NCI-H1105 treated with DMSO at 0.1 percent for 48 hours (cell line): ENCODE measurements at regions not wholly inside any gene's neighbourhood (a gene's known extent, or its start where the extent isn't known, plus 50 kb on each side); places are given as distances from the start of the nearest gene placed in this dataset.
"Not testable (repeated sequence)": the region's sequence is repeated elsewhere in the genome, so short reads cannot be mapped to it uniquely, and the experiment has no call there.

Source experiments
- DNase-seq: peaks from one replicate; lab custom pipeline; 2025; lab: John Stamatoyannopoulos, UW

DNA sequence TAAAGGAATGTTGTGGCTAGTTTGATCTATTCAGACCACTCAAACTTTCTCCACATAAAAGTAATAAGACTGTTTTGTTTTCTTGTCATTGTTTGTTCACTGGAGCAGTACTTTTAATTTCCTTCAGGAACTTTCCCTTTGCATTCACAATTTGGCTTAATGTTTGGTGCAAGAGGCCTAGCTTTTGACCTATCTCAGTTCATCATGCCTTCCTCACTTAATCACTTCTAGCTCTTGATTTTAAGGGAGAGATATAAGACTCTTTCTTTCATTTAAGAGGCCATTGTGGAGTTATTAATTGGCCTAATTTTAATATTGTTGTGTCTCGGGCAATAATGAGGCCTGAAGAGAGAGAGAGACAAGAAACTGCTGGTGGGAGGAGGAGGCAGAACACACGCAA is 371.7 kb upstream of the DEPDC1 start:
- no peak for DNase-seq

GRCh38 chr1:68873144-68873543 is 376.3 kb upstream of the DEPDC1 start:
- no peak for DNase-seq

DNA sequence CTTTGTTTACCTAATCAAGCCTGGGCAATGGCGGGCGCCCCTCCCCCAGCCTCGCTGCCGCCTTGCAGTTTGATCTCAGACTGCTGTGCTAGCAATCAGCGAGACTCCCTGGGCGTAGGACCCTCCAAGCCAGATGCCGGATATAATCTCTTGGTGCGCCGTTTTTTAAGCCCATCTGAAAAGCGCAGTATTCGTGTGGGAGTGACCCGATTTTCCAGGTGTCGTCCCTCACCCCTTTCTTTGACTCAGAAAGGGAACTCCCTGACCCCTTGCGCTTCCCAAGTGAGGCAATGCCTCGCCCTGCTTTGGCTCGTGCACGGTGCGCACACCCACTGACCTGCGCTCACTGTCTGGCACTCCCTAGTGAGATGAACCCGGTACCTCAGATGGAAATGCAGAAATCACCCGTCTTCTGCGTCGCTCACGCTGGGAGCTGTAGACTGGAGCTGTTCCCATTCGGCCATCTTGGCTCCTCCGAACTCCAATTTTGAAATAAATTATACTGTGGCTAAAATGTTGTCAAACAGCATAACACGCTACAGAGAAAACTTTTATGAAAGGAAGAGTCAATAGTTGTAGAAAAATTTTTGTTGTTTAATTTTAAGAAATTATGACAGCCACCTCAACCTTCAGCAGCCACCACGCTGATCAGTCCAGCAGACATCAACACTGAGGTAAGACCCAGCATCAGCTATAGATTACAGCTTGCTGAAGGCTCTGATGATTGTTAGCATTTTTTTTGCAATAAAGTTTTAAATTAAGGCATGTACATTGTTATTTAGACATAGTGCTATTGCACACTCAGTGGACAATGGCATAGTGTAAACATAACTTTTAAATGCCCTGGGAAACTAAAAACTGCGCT is 384.7 kb upstream of the DEPDC1 start:
- DNase-seq, result peak; percentile 58

- no peak for DNase-seq
Measured at GRCh38 chr1:68889471-68889870, 392.6 kb upstream of the DEPDC1 start.

GRCh38 chr1:68890736-68891135 is 393.9 kb upstream of the DEPDC1 start:
- DNase-seq, result no peak

GRCh38 chr1:68904477-68904876 is 407.6 kb upstream of the DEPDC1 start:
- no peak for DNase-seq

- no peak for DNase-seq
Measured at GRCh38 chr1:68906431-68906830, 409.5 kb upstream of the DEPDC1 start.

DNA sequence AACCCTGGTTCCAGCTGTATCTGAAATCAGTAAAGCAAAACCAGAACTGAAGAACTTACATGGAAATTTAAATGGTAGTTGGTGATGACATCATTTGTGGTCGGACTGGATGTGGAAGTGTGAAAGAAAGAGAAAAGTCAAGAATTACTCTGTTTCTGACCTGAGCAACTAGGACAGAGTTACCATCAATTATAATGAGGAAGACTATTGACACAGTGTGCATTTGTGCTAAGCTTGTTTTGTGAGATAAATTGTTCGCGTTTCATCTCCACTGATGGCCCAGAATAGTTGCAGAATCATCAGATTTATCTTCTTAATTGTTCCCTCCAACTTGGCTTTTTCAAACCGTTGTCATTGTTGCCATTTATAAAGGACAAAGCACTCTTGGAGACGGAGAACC is 410.6 kb upstream of the DEPDC1 start:
- no peak for DNase-seq

DNA sequence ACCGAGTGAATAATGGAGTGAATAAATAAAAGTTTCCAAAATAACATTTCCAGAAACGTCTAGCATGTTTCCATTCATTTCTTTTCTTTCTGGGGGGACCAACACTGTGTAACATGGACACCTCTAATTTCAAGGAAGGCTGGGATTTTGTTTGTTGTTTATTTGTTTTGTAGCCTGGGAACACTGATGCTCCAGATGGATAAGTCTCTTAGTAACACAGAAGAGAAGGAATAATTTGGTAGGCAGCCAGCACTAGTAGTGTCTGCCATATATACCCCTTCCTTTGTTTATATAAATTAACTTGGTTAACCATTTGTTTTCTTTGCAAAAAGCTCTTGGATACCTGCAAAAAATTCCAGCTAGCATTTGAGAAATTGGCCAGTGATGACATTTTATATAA is 411.4 kb upstream of the DEPDC1 start:
- peak; percentile 67 for DNase-seq

- no peak for DNase-seq
Measured at GRCh38 chr1:68916221-68916902, 419.5 kb upstream of the DEPDC1 start.

GRCh38 chr1:68917456-68917855 is 420.6 kb upstream of the DEPDC1 start:
- no peak for DNase-seq

GRCh38 chr1:68918563-68918962 is 421.7 kb upstream of the DEPDC1 start:
- no peak for DNase-seq

DNA sequence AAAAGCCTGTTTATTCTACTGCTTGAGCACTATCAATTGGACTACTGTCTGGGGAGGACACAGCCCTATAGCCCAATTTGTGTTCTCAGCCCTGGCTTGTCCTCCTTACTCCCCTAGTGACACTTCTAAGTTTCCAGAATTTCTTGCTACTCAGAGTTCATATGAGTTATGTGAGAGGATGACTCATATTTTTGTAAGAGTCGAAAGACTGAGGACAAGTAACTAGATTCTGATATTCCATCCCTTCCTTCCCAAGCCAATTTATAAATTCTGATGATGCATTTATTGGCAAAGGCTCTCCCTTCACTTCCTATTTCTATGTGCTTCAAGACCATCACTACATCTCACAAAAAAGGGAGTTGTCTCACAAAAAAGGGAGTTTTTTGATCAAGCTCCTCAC is 422.2 kb upstream of the DEPDC1 start:
- DNase-seq, result no peak

GRCh38 chr1:68923475-68924088 is 426.7 kb upstream of the DEPDC1 start:
- DNase-seq, result not testable (repeated sequence)

DNA sequence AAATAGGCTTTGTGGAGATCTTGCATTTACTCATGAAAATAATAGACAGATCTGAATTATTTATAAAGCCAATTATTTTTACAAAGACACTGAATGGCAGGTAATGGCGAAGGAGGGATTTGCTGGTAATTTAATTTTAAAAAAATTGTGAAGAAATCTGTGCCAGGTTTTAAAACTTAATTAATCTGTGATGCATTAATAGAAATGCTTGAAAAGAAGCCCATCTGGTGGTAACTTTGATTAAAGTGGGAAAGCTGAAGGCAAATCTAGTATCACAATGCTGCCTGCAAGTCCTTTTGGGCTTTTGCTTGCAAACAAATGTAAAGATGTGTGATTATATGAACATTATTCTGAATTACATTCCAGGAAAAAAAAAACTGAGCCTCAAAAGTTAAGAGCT is 433.2 kb upstream of the DEPDC1 start:
- no peak for DNase-seq

GRCh38 chr1:68936530-68936929 is 439.6 kb upstream of the DEPDC1 start:
- DNase-seq, result no peak

DNA sequence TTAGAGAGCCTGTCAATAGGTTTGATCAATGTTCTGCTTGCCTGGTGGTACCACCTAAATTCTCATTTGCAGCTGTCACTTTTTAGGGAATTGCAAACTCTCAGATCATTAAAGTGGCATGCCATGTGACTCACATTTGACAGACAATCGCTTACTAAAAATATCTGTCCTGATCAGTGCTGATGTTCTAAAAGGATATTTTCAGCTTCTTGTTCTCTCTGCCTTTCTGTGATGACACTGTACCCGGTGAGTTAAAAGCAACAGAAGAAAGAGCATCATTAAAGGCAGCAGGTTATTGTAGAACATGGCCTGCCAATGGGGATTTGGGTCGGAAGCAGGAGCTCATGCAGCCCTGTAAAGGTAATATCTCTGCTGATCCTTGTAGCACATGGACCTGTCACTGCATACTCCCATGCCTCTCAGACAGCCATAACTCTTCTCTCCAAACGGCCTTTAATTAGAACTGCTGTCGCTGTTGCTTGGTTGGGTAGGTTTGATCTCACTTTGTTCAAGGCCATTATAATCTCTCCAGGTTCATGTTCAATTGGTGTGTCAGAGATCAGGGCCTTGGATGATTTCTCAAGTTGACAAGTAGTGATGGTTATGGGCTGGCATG is 441.3 kb upstream of the DEPDC1 start:
- no peak for DNase-seq

DNA sequence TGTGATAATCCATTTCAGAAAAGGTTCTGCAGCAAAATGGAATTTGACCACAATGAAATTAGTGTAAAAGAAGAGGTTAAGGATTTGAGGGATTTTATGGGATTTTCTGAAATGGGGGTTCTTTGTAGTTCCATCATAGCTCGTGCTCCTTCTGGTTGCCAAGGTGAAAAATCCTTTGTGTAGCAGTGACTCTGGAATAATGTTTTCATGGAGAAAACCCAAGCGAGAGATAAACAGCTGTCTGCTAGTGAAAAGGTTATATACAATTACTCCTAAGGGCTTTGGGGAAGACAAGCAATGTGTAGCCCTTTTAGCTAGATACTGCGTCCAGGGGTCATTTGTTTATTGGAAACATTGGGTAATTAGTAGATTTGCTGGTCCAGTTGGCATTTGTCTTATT is 453.2 kb upstream of the DEPDC1 start:
- no peak for DNase-seq

- DNase-seq, result no peak
Measured at GRCh38 chr1:68953311-68953710, 456.4 kb upstream of the DEPDC1 start.

GRCh38 chr1:68954841-68955240 is 458.0 kb upstream of the DEPDC1 start:
- DNase-seq, result peak; percentile 60

DNA sequence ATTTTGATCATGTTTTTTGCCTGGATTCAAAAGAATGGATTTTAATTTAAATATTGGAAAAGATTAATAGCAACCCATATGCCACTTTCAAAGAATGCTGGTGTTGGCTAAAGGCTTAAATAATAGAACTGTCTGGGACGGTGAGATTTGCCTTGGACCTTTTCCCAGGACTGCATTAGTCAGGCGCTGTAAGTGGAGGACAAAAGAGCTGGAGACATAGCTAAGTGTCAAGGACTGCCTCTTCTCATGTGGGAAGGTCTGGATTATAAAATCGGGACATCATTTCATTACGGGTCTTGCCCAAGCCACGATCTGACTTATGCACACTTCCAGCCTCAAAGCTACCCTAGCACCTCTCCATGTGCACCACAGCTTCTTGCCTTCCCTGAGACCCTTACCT is 458.5 kb upstream of the DEPDC1 start:
- DNase-seq, result peak; percentile 79

DNA sequence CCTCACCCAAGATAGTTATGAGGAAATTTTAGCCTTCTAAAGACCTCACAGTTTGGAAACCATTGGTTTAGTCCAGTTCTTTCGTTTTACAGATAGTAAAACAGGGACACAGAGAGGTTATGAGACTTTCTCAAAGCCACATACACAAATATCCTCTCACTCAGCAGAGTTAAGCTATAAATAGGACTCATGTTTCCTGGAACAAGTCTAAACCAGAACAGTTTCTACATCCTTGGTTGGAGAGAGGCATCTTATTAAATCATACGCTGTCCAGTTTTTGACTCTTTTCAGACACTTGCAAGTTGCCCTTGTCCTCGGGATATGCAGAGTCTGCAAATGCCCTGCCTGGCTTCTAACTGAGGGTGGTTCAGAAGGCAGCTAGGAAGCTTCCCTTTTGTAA is 462.1 kb upstream of the DEPDC1 start:
- no peak for DNase-seq
